ENCODE measurements at regions not wholly inside any gene's neighbourhood (a gene's known extent, or its start where the extent isn't known, plus 50 kb on each side); places are given as distances from the start of the nearest gene placed in this dataset.

DNA sequence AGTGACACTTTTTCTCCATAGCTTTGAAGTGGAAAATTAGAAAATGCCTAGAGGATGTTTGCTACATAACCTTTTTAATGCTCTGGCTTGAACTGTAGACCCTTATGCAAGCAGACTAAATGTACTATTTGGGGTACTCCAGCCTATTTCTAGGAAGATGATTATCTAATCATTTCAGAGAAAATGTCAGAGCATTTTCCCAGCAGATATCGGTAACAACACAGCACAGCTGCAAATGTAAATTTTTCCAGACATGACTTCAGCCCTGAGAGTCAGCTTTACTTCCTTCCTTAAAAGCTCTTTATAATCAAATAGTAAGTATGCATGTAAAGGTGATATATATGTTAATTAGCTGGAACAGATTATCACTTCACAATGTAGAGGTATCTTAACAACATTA lies 1647.1 kb downstream of the SUCLG1 start (continued):
- TF ChIP-seq, protein P1, sequence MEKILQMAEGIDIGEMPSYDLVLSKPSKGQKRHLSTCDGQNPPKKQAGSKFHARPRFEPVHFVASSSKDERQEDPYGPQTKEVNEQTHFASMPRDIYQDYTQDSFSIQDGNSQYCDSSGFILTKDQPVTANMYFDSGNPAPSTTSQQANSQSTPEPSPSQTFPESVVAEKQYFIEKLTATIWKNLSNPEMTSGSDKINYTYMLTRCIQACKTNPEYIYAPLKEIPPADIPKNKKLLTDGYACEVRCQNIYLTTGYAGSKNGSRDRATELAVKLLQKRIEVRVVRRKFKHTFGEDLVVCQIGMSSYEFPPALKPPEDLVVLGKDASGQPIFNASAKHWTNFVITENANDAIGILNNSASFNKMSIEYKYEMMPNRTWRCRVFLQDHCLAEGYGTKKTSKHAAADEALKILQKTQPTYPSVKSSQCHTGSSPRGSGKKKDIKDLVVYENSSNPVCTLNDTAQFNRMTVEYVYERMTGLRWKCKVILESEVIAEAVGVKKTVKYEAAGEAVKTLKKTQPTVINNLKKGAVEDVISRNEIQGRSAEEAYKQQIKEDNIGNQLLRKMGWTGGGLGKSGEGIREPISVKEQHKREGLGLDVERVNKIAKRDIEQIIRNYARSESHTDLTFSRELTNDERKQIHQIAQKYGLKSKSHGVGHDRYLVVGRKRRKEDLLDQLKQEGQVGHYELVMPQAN (conservative IDR thresholded peaks at IDR 0.05), result no peak
- TF ChIP-seq WRNIP1 (IDR thresholded peaks at IDR 0.05; ENCODE audit: borderline replicate concordance, low read depth, low read length) (no peak), STAT1 (conservative IDR thresholded peaks at IDR 0.05) (no peak), ETV6 (conservative IDR thresholded peaks at IDR 0.05 in 1 of 2, IDR thresholded peaks at IDR 0.05 in 1 of 2; ENCODE audit: borderline replicate concordance in 1 of 2, low read depth in 1 of 2) (no peak)
- TF ChIP-seq, protein P2, sequence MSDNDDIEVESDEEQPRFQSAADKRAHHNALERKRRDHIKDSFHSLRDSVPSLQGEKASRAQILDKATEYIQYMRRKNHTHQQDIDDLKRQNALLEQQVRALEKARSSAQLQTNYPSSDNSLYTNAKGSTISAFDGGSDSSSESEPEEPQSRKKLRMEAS (IDR thresholded peaks at IDR 0.05; ENCODE audit: low read depth, low read length), result no peak

DNA sequence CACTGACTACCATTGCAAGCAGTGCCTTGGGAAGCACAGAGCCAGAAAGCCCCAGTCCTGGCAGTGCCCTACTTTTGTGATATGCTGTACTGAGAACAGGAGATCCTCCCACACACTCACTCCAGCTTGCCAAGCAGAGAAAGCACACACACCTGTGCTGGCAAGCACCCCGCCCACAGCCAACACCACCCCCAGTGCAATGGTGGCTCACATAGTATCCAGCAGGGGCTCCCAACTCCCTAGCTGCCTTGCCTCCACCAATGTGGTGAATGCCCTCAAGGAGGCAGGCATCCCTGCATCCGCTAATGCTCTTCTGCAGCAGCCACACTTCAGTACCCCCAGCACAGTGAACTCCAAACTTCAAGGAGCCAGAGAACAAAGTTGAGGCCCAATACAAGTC lies 1655.8 kb downstream of the SUCLG1 start:
- in situ Hi-C loops (cut with MboI), result no loop called here
- Histone ChIP-seq H3K27ac (ENCODE audit: control insufficient read depth, insufficient read depth) (no peak overlapping the region), H4K20me1 (ENCODE audit: control insufficient read depth, insufficient read depth) (no peaks in the 10 kb centered on the region), H3K4me3 (no peak overlapping the region), H3K4me2 (ENCODE audit: control insufficient read depth, insufficient read depth) (no peak overlapping the region), H3K9ac (ENCODE audit: control insufficient read depth, insufficient read depth, low read length) (no peak overlapping the region), H3K79me2 (ENCODE audit: control insufficient read depth, insufficient read depth, low read length) (no peaks in the 10 kb centered on the region), H3K9me3 (replicated peaks; ENCODE audit: control insufficient read depth, insufficient read depth, low read length) (no peaks in the 10 kb centered on the region), H3K4me1 (ENCODE audit: control insufficient read depth, insufficient read depth, low read length) (no peaks in the 10 kb centered on the region), H3K27me3 (replicated peaks in 1 of 2; ENCODE audit: control insufficient read depth in 2 of 2, insufficient read depth in 2 of 2, low read length in 1 of 2) (no peaks in the 10 kb centered on the region), H3K36me3 (ENCODE audit: control insufficient read depth in 2 of 2, insufficient read depth in 2 of 2, low read length in 1 of 2) (no peaks in the 10 kb centered on the region), H2AFZ (ENCODE audit: control insufficient read depth, low read depth, low read length) (no peak overlapping the region)
- POLR2A ChIA-PET, result no interaction called here
- intact Hi-C loops (cut with micrococcal nuclease; ENCODE audit: unreplicated experiment), result no loop called here
- CTCF ChIA-PET, result no interaction called here
- SMC1A ChIA-PET (ENCODE audit: uncharacterized antibody, unreplicated experiment), result interaction anchor here (0.7 to 0.9 kb wide), 2 partner anchors 8 to 17 kb away, joined by 3 read pairs; no protein-coding TSS in a partner anchor
- DNase-seq (ENCODE audit: low read depth, low spot score) (no peak), FAIRE-seq (no peak), ATAC-seq (no peak)
- WGBS (ENCODE audit: insufficient coverage, insufficient replicate concordance, low lambda C conversion rate, missing lambda C conversion rate), result 0% methylated on average over 2 of the region's 2 CpGs
- BruUV-seq (replicated peaks), result no TSS peak
- RAD21 ChIA-PET (ENCODE audit: unreplicated experiment), result no interaction called here
- TF ChIP-seq CHD2 (IDR thresholded peaks at IDR 0.05; ENCODE audit: borderline replicate concordance, low read depth, low read length), result no peak
- TF ChIP-seq, protein P3, sequence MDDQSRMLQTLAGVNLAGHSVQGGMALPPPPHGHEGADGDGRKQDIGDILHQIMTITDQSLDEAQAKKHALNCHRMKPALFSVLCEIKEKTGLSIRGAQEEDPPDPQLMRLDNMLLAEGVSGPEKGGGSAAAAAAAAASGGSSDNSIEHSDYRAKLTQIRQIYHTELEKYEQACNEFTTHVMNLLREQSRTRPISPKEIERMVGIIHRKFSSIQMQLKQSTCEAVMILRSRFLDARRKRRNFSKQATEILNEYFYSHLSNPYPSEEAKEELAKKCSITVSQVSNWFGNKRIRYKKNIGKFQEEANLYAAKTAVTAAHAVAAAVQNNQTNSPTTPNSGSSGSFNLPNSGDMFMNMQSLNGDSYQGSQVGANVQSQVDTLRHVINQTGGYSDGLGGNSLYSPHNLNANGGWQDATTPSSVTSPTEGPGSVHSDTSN (IDR thresholded peaks at IDR 0.05; ENCODE audit: insufficient replicate concordance, low read depth, low read length), result no peak
- TF ChIP-seq, protein P4, sequence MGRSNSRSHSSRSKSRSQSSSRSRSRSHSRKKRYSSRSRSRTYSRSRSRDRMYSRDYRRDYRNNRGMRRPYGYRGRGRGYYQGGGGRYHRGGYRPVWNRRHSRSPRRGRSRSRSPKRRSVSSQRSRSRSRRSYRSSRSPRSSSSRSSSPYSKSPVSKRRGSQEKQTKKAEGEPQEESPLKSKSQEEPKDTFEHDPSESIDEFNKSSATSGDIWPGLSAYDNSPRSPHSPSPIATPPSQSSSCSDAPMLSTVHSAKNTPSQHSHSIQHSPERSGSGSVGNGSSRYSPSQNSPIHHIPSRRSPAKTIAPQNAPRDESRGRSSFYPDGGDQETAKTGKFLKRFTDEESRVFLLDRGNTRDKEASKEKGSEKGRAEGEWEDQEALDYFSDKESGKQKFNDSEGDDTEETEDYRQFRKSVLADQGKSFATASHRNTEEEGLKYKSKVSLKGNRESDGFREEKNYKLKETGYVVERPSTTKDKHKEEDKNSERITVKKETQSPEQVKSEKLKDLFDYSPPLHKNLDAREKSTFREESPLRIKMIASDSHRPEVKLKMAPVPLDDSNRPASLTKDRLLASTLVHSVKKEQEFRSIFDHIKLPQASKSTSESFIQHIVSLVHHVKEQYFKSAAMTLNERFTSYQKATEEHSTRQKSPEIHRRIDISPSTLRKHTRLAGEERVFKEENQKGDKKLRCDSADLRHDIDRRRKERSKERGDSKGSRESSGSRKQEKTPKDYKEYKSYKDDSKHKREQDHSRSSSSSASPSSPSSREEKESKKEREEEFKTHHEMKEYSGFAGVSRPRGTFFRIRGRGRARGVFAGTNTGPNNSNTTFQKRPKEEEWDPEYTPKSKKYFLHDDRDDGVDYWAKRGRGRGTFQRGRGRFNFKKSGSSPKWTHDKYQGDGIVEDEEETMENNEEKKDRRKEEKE (IDR thresholded peaks at IDR 0.05), result no peak
- no peak for TF ChIP-seq IRF4 (IDR thresholded peaks at IDR 0.05; ENCODE audit: low read depth, low read length)
- no peak for TF ChIP-seq MYC (IDR thresholded peaks at IDR 0.05; ENCODE audit: insufficient read depth, insufficient read length, insufficient replicate concordance, low read length, severe bottlenecking)
- no peak for TF ChIP-seq ZSCAN29 (IDR thresholded peaks at IDR 0.05)
- TF ChIP-seq JUND (IDR thresholded peaks at IDR 0.05; ENCODE audit: low read depth, low read length), result no peak
- TF ChIP-seq MTA3 (IDR thresholded peaks at IDR 0.05; ENCODE audit: borderline replicate concordance, low read length), result no peak
- TF ChIP-seq RB1 (IDR thresholded peaks at IDR 0.05; ENCODE audit: borderline replicate concordance), result no peak
